Fibroblast of upper back skin (primary cell): ENCODE measurements at regions not wholly inside any gene's neighbourhood (a gene's known extent, or its start where the extent isn't known, plus 50 kb on each side); places are given as distances from the start of the nearest gene placed in this dataset.

ENCODE experiments used
- DNase-seq: peaks from one replicate; pipeline ENCODE4 v3.0.0-alpha.2; 2013

DNA sequence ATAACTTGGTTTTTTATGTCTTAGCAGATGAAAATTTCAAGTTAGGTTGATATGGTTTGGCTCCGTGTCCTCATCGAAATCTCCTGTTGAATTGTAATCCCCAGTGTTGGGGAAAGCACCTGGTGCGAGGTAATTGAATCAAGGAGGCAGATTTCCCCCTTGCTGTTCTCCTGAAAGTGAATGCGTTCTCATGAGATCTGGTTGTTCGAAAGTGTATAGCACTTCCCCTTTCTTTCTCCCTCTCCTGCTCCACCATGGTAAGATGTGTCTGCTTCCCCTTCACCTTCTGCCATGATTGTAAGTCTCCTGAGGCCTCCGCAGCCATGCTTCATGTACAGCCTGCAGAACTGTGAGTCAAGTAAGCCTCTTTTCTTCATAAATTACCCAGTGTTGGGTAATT lies 242.1 kb upstream of the TNP1 start:
- no peak for DNase-seq

DNA sequence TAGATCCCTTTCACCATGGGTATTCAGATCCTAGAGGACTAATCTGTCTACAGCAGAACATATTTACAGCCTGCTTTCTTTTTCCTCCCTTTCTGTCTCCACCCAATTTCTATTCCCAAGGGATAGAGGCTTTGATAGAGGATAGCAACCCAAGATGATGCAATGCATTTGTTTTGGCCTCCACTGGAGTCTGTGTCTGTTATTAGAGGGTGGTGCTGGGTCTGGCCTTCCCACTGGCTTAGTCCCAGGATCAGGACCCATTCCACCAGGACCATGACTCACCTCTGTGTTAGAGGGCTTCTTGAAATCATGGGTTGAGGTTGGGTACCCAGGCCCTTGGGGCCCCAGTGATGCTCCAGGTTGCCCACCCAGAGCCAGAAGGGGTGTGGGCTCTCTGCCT lies 239.7 kb upstream of the TNP1 start:
- peak; percentile 68 for DNase-seq

DNA sequence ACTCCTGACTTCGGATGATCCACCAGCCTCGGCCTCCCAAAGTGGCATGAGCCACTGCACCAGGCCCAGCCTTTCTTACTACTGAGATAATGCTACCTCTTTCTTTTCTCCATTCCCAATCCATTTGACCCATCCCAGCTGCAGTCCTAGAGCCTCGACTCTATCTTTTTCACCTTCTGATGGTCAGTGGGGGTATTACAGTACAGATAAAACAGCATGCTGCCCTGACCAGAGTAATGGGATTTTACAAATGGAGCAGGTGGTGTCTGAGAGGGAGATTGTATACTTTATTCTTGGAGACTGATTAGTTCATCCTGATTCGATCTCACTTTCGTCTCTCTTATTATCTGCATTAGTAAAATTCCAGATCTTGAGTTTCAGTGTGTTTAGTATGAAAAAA lies 238.6 kb upstream of the TNP1 start:
- no peak for DNase-seq

DNA sequence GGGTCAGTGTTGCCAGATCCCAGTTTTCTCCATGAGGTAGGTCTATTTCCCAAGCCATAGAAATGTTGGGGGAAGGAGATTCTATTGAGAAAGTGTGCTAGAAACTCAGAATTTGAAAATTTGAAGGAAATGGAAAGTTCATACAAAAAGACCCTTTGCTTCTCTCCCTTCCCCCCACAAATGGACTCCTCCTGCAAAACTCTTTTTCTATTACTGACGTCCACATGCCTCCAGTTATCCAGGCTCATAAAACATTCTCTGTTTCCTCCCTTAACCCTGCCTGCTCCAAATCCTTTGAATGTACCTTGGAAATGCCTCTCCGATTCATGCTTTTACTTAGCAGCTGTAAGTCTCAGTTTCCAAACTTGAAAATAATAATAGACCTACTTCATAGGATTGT lies 237.5 kb upstream of the TNP1 start:
- no peak for DNase-seq

DNA sequence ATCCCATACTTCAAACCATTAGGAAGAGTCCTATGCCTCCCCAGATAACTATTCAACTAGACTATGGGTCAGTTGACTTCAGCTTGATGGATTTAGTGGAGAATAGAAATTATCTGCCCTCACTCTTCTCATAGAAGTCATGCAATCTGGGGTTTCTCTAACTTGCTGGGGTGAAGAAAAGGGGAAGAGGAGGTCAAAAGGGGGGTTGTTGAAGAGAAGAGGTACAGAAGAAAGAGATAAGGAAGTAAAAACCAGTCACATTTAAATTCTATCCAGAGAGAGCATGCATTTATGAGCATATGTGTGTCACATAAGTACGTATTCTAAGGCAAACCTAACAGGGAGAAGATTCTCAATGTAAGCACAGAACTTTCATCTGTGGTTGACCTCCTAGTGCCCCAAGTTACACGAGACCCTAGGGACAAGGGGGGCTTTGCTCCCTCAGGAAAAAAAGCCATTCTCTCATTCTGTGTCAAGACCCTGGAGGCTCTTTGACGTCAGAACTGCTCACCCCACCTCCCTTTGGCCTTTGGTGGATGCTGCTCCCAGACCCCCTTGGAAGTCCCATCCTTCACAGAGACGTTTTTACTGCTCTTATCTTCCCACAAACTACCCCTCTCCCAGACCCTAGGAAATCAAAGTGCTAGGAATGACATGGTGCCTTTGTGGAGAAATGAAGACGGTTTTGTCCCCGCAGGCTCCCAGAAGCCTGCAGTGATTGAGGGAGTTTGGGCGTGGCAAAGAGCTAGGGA lies 236.8 kb upstream of the TNP1 start:
- DNase-seq: no peak

DNA sequence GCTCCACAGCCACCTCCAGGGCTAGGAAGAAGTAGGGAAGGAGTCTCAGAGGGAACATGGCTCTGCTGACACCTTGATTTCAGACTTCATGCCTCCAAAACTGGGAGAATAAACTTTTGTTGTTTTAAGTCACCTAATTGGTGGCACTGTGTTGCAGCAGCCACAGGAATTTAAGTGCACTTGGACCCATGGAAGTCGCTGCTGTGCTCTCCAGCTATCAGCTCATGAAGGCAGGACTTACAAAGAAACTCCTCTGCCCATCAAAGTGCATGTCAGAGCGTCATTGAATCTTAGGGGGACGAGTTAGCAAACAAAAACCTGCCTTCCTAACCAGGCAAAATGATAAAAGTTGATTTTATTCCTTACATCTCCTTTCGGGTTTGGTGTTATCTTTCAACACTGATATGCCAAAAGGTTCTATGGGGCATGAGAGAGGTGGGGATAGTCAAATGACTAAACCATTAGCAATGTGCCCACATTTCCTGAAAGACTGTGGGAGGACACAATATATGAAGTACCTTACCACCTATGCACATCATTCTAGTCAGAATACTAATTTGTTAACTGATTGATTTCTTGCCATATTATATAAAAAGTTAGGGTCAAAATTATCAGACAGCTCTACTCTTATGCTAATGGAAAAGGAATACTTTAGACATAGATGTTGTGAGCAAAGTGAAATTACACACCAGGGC lies 235.8 kb upstream of the TNP1 start:
- DNase-seq: no peak

DNA sequence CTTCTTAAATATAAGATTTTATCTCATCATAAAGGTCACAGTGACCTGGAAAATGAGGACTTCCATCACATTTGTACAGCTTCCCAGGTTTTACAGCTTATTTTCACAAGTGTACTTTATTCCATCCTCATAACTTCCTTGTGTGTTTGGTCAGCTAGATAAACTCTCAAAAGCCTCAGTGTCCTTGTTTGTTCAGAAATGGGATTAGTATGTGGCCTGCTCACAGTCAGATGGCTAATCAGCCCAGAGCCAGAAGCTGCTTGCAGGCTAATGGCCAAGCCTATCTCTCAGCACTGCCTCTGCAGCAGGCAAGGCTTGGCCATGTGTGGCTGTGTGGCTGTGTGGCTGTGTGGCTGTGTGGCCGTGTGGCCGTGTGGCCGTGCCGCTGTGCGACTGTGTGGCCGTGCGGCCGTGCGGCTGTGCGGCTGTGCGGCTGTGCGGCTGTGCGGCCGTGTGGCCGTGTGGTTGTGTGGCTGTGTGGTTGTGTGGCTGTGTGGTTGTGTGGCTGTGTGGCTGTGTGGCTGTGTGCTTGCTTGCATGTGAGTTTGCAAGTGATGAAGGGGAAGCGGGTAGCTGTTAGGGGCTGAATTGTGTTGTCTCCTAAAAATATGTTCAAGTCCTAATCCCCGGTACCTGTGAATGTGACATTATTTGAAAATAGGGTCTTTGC lies 233.0 kb upstream of the TNP1 start:
- DNase-seq: no peak

DNA sequence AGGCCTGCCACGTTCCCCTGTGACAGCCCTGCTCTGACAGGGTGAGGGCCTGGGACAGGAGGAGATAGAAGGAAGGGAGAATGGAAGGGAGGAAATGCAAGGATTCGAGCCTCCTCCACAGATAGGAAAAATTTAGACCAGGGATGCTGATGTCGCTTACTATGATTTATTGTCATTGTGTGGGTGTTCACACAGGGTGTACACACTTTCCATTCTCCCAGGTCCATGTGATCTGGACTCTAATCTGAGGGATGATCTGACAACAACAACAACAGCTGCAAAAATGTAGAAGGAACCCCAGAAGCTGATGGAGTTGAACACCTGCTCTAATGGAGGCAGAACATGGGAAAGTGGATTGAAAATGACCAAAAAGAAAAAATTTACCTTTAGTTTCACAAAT lies 231.7 kb upstream of the TNP1 start:
- DNase-seq: no peak

DNA sequence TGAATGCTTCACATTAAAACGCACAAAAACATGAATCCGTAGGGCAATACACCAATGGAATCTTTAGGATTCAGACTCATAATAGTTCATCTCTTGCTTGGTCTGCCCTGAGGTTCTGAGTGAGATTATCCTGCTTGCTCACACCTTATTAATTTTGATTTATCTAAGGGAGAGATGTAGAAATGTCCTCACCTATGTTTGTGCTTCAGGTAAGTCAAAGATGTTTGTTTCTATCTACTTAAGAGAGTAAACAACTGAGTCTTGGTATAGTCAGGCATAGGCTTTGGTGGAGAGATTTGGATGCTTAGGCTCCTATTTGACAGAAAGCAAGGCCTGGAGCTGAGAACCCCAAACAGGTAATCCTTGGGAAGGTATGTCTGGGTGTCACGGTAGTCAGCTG lies 231.0 kb upstream of the TNP1 start:
- no peak for DNase-seq

DNA sequence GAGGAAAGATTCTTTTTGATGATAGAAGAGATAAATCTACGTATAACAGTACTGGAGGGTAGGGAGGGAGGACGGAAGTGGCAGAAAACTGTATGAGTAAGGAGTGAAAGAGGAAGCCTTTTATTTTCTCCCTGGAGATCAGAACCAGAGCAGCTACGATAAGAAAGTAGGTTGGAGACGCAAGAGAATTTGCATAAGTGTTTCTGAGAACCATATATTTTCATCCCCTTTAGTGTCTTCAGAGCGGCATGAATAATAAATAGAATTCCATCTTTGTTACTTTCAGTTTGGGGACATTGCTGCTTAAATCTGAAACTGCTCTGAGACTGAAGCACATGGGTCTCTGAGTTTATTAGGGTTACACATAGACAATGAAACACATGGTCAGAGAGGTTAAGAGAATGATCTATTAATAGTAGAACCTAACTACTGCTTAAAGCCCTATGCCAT lies 230.2 kb upstream of the TNP1 start:
- no peak for DNase-seq

DNA sequence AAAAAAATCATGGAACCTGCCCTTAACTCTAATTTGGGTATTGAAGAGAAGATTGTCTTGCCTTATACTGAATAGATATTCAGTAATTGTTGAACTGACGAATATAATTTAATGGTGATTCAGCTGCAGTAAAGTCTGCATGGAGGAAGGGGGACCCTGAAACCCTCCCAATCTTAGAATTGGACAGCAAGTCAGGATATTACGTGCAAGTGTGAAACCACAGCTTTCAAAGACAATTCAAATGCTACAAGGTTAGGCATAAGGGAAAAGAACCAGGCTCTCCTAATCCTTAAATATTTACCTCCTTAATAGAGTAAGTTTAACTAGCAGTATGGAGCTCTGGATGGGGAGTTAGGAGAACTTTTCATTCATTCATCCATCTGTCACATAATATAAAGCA lies 226.9 kb upstream of the TNP1 start:
- no peak for DNase-seq

DNA sequence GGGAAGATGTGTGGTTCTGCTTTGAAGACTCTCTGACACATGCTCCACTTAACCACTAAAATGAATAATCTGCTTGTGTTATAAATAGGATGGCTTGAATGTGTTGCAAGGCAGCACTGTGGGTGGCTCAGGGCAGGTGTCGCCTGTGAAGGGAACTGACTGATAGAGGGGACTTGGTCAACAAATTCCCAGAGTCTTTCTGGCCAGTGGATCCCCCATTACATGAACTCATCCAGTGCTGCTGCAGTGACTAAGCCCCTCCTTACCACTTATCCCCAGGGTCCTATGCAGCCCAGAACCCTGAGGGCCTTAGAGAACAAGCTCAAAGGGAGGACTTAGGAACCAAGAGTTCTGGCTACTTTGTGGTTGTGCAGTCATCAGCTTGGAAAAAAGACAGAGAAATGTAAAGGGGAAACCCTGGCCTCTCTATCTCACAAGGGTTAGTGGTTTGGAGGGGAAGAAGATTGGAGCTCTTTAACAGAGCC lies 226.2 kb upstream of the TNP1 start:
- peak; percentile 93 for DNase-seq

DNA sequence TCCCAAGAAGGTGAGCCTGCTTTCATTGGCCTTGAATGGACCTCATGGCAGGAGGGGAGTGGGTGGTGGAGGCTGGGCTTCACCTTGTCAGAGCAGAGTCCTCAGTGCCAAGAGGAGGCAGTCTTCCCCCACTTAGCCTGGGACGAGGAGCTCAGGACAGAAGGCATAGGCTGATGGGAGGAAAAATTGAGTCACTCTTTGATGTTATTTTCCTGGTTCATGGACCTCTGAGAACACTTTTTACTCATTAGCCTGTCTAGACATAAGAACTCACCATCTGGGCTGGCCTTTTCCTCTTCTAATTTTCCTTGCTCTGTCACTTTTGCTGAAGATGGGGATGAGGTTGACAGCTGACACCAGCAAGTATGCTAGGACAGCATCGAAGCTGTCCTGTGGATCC lies 225.7 kb upstream of the TNP1 start:
- peak; percentile 93 for DNase-seq

DNA sequence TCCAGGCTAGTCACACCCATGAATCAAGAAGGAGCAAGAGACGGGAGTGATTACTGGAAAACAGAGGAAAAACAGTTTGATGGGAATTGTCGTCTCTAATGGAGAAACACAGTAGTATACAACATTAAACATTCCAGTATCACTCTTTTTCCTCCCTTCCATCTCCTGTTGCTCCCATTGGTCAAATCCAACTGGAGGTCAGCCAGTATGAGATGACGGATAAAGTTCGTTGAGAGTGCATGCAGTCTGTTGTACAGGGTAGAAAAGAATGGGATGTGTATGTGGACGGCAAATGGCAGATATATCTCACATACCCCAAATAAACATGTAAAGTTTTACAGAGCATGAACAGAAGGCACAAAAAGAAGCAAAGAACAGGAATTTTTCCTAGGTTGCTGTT lies 221.9 kb upstream of the TNP1 start:
- DNase-seq: no peak

DNA sequence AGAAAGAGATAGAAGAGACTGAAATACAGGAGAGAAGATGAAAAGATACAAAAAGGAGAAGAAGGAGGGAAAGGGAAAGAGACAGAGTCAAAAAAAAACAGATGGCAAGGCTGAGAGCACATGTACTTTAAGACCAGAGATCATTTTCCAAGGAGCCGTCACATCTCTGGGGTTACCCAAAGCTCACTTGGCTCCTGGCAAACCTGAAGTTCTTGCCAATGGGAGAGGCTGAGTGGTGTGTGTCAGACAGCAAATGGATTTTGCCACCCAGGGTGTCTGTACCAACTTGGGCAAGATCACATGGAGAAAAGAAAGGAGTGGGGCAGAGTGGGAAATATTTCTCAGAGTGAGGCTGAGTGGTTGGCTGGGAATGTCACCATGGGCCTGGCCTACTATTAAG lies 219.3 kb upstream of the TNP1 start:
- no peak for DNase-seq

DNA sequence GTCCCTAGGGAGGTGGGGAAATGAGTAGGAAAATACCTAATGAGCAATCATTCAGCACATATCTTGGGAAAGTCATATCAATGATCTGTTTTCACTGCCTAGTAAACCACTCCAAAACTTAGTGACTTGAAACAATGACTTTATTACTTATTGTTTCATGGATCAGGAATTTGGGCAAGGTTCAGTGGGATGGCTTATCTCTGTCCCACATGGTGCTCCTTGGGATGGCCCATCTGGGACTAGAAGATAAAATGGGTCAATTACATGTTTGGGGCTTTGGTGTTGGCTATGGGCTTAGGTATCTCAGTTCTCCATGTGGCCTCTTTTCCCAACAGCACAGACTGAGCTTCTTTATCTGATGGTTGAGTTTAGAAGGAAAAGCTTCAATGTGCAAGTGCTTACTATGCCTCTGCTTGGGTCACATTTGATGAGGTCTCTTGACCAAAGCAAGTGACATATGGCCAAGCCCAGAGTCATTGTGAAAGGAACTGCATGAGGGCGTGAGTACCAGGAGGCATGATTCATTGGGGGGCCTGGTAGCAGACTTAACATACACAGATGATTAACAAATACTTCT lies 218.1 kb upstream of the TNP1 start:
- DNase-seq: no peak

DNA sequence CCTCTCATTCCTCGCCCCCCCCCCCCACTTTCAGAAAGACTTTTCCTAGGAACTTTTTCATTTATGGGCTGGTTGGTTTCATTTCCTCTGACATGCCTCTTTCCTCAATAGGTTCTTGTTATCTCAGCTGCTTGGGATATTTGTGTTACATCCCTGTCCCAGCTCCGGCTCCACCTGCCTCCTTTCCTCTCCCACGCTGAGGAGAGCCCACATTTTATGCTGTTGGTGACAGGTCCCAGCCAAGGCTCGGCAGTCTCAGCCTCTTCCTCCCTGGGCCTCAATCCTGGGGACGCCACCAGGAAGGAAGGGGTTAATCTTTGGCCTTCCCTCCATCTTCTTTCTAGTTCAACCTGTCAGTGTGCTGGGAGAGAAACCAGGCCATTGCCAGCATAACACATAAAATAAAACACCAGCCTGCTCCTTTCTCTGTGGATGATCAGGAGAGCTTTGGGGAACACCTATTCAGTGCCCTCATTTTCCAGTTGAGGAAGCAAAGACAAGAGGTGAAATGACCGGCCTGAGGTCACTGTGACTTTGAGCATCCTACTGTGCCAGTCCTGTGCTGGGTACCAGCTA lies 216.9 kb upstream of the TNP1 start:
- DNase-seq: no peak

DNA sequence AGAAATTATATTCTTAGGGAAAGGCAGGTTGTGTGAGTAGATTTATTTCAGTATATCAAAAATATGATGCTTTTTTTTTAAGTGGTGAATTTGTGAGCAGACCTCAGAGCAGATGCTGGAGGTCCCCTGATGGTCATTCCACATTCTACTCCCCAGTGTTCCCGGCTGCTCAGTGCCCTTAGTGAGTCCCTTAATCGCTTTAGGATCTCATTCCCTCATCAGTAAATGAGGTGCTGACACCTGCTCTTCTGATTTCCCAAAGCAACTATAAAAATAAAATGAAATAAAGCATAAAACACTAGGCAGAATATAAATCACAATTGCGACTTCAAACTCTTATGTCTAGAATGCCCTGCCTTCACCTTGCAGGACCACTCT lies 216.2 kb upstream of the TNP1 start:
- no peak for DNase-seq

DNA sequence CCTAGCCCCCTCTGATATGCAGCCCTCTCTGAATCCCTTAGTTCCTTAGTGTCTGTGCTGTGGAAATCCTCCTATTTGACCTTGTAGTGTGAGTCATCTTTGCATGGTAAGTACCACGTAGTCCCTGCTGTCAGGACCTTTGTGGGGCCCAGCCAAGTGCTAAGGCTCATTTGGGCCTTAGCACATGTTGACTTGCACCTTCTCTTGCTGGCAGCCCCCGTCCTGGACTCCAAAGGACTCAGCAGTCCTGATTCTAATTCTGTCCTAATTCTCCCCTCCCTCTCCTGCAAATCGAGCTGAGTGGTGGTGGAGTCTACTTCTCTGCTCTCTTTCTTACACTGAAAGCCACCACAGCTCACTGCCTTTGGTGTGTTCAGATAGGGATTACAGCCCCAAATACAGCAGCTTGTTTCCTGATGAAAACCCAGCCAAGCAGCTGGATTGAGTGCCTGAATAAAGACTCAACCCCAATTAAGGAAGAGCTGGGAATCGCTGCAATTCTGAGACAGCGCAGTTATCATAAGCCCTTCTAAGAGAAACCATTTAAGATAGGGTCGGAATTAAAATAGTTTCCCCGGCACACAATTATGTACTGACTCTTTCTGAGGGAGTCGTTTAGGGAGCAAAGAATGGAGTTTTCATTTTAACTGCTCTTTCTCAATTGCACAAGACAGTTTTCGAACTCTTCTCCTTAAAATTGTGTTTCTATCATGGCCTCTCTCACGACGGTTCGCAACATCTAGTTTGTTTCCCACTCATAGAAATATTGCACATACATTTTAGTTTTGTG lies 215.6 kb upstream of the TNP1 start:
- DNase-seq: peak; percentile 44

DNA sequence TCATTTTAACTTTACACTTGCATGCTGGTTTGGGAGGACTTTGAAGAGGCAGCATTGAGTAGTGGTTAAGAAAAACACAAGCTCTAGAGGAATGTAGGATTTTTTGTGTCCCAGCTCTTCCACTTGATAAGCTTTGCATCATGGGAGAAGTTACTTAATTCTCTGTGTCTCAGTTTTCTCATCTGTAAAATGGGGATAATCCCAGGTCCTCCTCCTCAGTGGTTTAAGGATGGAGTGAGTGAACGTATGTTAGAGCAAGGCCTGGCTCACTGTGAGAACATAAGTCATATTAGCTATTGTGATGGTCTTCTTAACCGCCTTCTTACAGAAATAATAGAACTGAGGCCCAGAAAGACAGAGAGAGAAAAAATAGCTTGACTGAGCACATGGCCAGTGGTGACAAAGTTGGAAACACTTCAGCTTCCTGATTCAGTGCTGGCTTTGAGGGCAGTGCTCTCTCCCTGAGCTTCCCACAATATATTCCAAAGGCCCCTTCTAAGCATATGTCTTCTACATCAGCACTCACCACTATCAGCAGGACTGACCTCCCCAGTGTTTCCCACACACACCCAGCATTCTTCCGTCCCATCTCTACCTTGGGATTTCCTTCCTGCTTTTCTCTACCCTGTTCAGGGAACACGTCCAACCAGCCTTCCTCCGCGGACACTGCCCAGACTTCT lies 214.9 kb upstream of the TNP1 start:
- peak; percentile 32 for DNase-seq

DNA sequence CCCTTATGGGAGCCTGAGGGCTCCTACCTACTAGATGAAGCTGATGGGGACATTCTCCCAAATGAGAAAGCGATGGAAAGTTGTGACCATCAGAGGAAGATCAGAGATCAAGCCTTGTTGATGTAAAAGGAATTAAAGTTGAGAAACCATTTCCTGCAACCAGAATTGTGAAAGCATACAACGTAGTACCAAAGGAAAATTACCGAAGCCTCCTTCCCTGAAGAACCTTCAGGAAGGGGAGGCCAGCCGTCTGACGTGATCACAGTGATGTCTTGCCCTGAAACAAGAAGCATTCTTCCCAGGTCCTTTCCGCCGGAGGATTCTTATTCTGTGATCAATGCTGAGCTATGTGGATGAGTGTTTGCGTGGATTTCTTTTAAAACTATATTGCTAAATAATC lies 211.6 kb upstream of the TNP1 start:
- DNase-seq: no peak

DNA sequence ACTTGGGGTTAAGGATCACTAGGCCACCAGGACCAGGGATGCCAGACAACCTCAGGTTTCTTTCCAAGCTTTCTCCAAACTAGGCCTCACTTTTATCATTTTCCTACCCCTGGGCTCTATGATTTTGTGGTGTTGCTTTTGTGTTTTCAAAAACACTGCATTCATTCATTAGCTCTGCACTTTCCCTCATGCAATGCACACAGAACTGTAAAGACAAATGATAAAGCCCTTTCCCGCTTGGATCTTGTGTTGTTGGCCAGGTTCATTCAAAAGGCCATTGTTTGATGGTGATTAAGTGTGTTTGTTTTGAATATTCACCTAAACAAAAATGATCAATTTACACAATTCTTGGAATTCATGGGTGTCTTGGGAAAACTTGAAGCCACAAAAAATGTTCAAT lies 210.7 kb upstream of the TNP1 start:
- no peak for DNase-seq
